GM12892 (cell line): ENCODE measurements at regions not wholly inside any gene's neighbourhood (a gene's known extent, or its start where the extent isn't known, plus 50 kb on each side); places are given as distances from the start of the nearest gene placed in this dataset.

Source experiments
- POLR2A ChIP-seq: IDR thresholded peaks from 2 replicates; pipeline ENCODE4 v1.6.1; 2011; ENCODE audit warnings: low read depth, low read length, control low read depth
- POLR2AphosphoS5 ChIP-seq: IDR thresholded peaks from 2 replicates; pipeline ENCODE4 v1.6.1; 2011; ENCODE audit warnings: low read depth, low read length, control low read depth
- TAF1 ChIP-seq: IDR thresholded peaks from 2 replicates; pipeline ENCODE4 v1.6.1; 2011; ENCODE audit warnings: low read depth, mild to moderate bottlenecking, control low read depth, low read length, borderline replicate concordance

GRCh38 chr10:31648966-31649365 is 279.7 kb downstream of the ARHGAP12 start:
- TF ChIP-seq POLR2A (no peak), POLR2AphosphoS5 (no peak), TAF1 (no peak)
